ENCODE measurements at regions not wholly inside any gene's neighbourhood (a gene's known extent, or its start where the extent isn't known, plus 50 kb on each side); places are given as distances from the start of the nearest gene placed in this dataset.
"Not testable (repeated sequence)": the region's sequence is repeated elsewhere in the genome, so short reads cannot be mapped to it uniquely, and the experiment has no call there.

- no peak for DNase-seq
Observed at GRCh38 chr3:178350763-178351162, 185.5 kb upstream of the KCNMB2 start.

GRCh38 chr3:178352326-178353005 is 183.8 kb upstream of the KCNMB2 start:
- DNase-seq = no peak

GRCh38 chr3:178353006-178353694 is 183.1 kb upstream of the KCNMB2 start:
- DNase-seq = no peak

- DNase-seq = no peak
Observed at GRCh38 chr3:178359728-178360127, 176.5 kb upstream of the KCNMB2 start.

- DNase-seq = not testable (repeated sequence)
Observed at GRCh38 chr3:178363048-178363447, 173.2 kb upstream of the KCNMB2 start.

- no peak for DNase-seq
Observed at GRCh38 chr3:178367817-178368617, 168.2 kb upstream of the KCNMB2 start.

GRCh38 chr3:178369006-178369405 is 167.2 kb upstream of the KCNMB2 start:
- no peak for DNase-seq

GRCh38 chr3:178369811-178370210 is 166.4 kb upstream of the KCNMB2 start:
- no peak for DNase-seq

GRCh38 chr3:178370387-178370786 is 165.8 kb upstream of the KCNMB2 start:
- DNase-seq = no peak

- DNase-seq = no peak
Observed at GRCh38 chr3:178381555-178381954, 154.7 kb upstream of the KCNMB2 start.

GRCh38 chr3:178381971-178382448 is 154.2 kb upstream of the KCNMB2 start:
- DNase-seq = no peak

- DNase-seq = no peak
Observed at GRCh38 chr3:178382449-178383061, 153.7 kb upstream of the KCNMB2 start.

GRCh38 chr3:178384321-178385230 is 151.7 kb upstream of the KCNMB2 start:
- DNase-seq = no peak

GRCh38 chr3:178385280-178385952 is 150.8 kb upstream of the KCNMB2 start:
- DNase-seq = no peak

GRCh38 chr3:178386401-178386800 is 149.8 kb upstream of the KCNMB2 start:
- no peak for DNase-seq

GRCh38 chr3:178386880-178387279 is 149.4 kb upstream of the KCNMB2 start:
- no peak for DNase-seq

- DNase-seq = no peak
Observed at GRCh38 chr3:178388473-178388872, 147.8 kb upstream of the KCNMB2 start.

- DNase-seq = no peak
Observed at GRCh38 chr3:178389258-178389657, 147.0 kb upstream of the KCNMB2 start.

- no peak for DNase-seq
Observed at GRCh38 chr3:178392511-178392926, 143.7 kb upstream of the KCNMB2 start.

GRCh38 chr3:178393146-178393545 is 143.1 kb upstream of the KCNMB2 start:
- DNase-seq = no peak

GRCh38 chr3:178393824-178394223 is 142.4 kb upstream of the KCNMB2 start:
- no peak for DNase-seq

Measured in DMS153 (cell line).